Liver (tissue), 3 donors: ENCODE measurements at regions not wholly inside any gene's neighbourhood (a gene's known extent, or its start where the extent isn't known, plus 50 kb on each side); places are given as distances from the start of the nearest gene placed in this dataset.

ENCODE experiments used
- CTCF ChIP-seq: fragments of 150-350 bp; IDR thresholded peaks from 2 replicates; pipeline ENCODE4 v1.5.1; 2017; ENCODE audit warnings: improper control_type of control experiment, low read depth, low read length; ENCODE audit not compliant: missing input control
- TAF1 ChIP-seq: conservative IDR thresholded peaks from 2 replicates; pipeline ENCODE4 v1.6.1; 2016; ENCODE audit warnings: antibody characterized with exemption, mild to moderate bottlenecking
- YY1 ChIP-seq: IDR thresholded peaks from 2 replicates; pipeline ENCODE4 v1.6.1; 2016; ENCODE audit warnings: antibody characterized with exemption, mild to moderate bottlenecking
- donor health status: healthy.
- donor health status: healthy.

- TF ChIP-seq CTCF (no peak), YY1 (no peak), TAF1 (no peak)
Observed at GRCh38 chr10:71045936-71046335, 157.6 kb upstream of the PCBD1 start.
